ENCODE measurements at regions not wholly inside any gene's neighbourhood (a gene's known extent, or its start where the extent isn't known, plus 50 kb on each side); places are given as distances from the start of the nearest gene placed in this dataset.

GRCh38 chr4:125365731-125366130 lies 51.0 kb downstream of the FAT4 start:
- DNase-seq (ENCODE audit: low read depth in 2 of 2) = no peak

- DNase-seq (ENCODE audit: low read depth in 2 of 2) = peak; percentile 41 to 84
Observed at GRCh38 chr4:125368146-125368545, 53.4 kb downstream of the FAT4 start.

- peak in 1 of 2 donors; percentile 65 for DNase-seq (ENCODE audit: low read depth in 2 of 2)
Observed at GRCh38 chr4:125368671-125369081, 53.9 kb downstream of the FAT4 start.

GRCh38 chr4:125369098-125369497 lies 54.3 kb downstream of the FAT4 start:
- peak in 1 of 2 donors; percentile 5 for DNase-seq (ENCODE audit: low read depth in 2 of 2)

- DNase-seq (ENCODE audit: low read depth in 2 of 2) = no peak
Observed at GRCh38 chr4:125370478-125370877, 55.7 kb downstream of the FAT4 start.

- peak in 1 of 2 donors; percentile 61 for DNase-seq (ENCODE audit: low read depth in 2 of 2)
Observed at GRCh38 chr4:125382995-125383394, 68.2 kb downstream of the FAT4 start.

- no peak for DNase-seq (ENCODE audit: low read depth in 2 of 2)
Observed at GRCh38 chr4:125387770-125388169, 73.0 kb downstream of the FAT4 start.

GRCh38 chr4:125388613-125389012 lies 73.9 kb downstream of the FAT4 start:
- DNase-seq (ENCODE audit: low read depth in 2 of 2) = peak; percentile 30 to 84

GRCh38 chr4:125389713-125390112 lies 75.0 kb downstream of the FAT4 start:
- DNase-seq (ENCODE audit: low read depth in 2 of 2) = peak; percentile 65 to 85

- DNase-seq (ENCODE audit: low read depth in 2 of 2) = peak; percentile 54 to 87
Observed at GRCh38 chr4:125390126-125390525, 75.4 kb downstream of the FAT4 start.

GRCh38 chr4:125390727-125391126 lies 76.0 kb downstream of the FAT4 start:
- DNase-seq (ENCODE audit: low read depth in 2 of 2) = no peak

- no peak for DNase-seq (ENCODE audit: low read depth in 2 of 2)
Observed at GRCh38 chr4:125392694-125393093, 77.9 kb downstream of the FAT4 start.

GRCh38 chr4:125393825-125394224 lies 79.1 kb downstream of the FAT4 start:
- no peak for DNase-seq (ENCODE audit: low read depth in 2 of 2)

- DNase-seq (ENCODE audit: low read depth in 2 of 2) = peak in 1 of 2 donors; percentile 65
Observed at GRCh38 chr4:125397226-125397625, 82.5 kb downstream of the FAT4 start.

GRCh38 chr4:125398263-125399002 lies 83.7 kb downstream of the FAT4 start:
- DNase-seq (ENCODE audit: low read depth in 2 of 2) = peak in 1 of 2 donors; percentile 4

GRCh38 chr4:125400756-125401155 lies 86.0 kb downstream of the FAT4 start:
- DNase-seq (ENCODE audit: low read depth in 2 of 2) = no peak

GRCh38 chr4:125401784-125402183 lies 87.0 kb downstream of the FAT4 start:
- no peak for DNase-seq (ENCODE audit: low read depth in 2 of 2)

GRCh38 chr4:125420526-125420925 lies 105.8 kb downstream of the FAT4 start:
- DNase-seq (ENCODE audit: low read depth in 2 of 2) = no peak

GRCh38 chr4:125421547-125421946 lies 106.8 kb downstream of the FAT4 start:
- DNase-seq (ENCODE audit: low read depth in 2 of 2) = peak in 1 of 2 donors; percentile 49

GRCh38 chr4:125423124-125423523 lies 108.4 kb downstream of the FAT4 start:
- DNase-seq (ENCODE audit: low read depth in 2 of 2) = no peak

GRCh38 chr4:125428832-125429231 lies 114.1 kb downstream of the FAT4 start:
- no peak for DNase-seq (ENCODE audit: low read depth in 2 of 2)

GRCh38 chr4:125430086-125430485 lies 115.3 kb downstream of the FAT4 start:
- DNase-seq (ENCODE audit: low read depth in 2 of 2) = no peak

- DNase-seq (ENCODE audit: low read depth in 2 of 2) = peak in 1 of 2 donors; percentile 9
Observed at GRCh38 chr4:125432078-125432477, 117.3 kb downstream of the FAT4 start.

- peak; percentile 6 to 49 for DNase-seq (ENCODE audit: low read depth in 2 of 2)
Observed at GRCh38 chr4:125433453-125433852, 118.7 kb downstream of the FAT4 start.

Measured in dermis microvascular lymphatic vessel endothelial cell (primary cell).